H9 (cell line): ENCODE measurements at regions not wholly inside any gene's neighbourhood (a gene's known extent, or its start where the extent isn't known, plus 50 kb on each side); places are given as distances from the start of the nearest gene placed in this dataset.

Experiments used
- DNase-seq: peaks from one replicate; pipeline ENCODE4 v3.0.0-alpha.2; 2017
- H2AFZ ChIP-seq: one replicate; pipeline ENCODE4 v1.6.1; 2013; ENCODE audit warnings: mild to moderate bottlenecking, low read length, control low read depth, moderate library complexity
- H2AK5ac ChIP-seq: 2 replicates; pipeline ENCODE4 v1.6.1; 2013; ENCODE audit warnings: low read length, control low read depth, mixed read lengths; ENCODE audit not compliant: insufficient read length
- H2BK120ac ChIP-seq: one replicate; pipeline ENCODE4 v1.6.1; 2013; ENCODE audit warnings: low read depth, mild to moderate bottlenecking, low read length, control low read depth, inconsistent platforms; ENCODE audit not compliant: poor library complexity, severe bottlenecking
- H2BK12ac ChIP-seq: 2 replicates; pipeline ENCODE4 v1.6.1; 2013; ENCODE audit warnings: low read length, control low read depth, mixed read lengths, low read depth; ENCODE audit not compliant: insufficient read length
- H2BK15ac ChIP-seq: 2 replicates; pipeline ENCODE4 v1.6.1; 2013; ENCODE audit warnings: low read depth, low read length, control low read depth
- H2BK20ac ChIP-seq: one replicate; pipeline ENCODE4 v1.6.1; 2013; ENCODE audit warnings: low read depth, mild to moderate bottlenecking, low read length, control low read depth, inconsistent platforms; ENCODE audit not compliant: poor library complexity, severe bottlenecking
- H2BK5ac ChIP-seq: 2 replicates; pipeline ENCODE4 v1.6.1; 2013; ENCODE audit warnings: low read length, control low read depth, mixed read lengths; ENCODE audit not compliant: insufficient read length
- H3K14ac ChIP-seq: 2 replicates; pipeline ENCODE4 v1.6.1; 2013; ENCODE audit warnings: low read length, control low read depth; ENCODE audit not compliant: insufficient read depth
- H3K18ac ChIP-seq: 2 replicates; pipeline ENCODE4 v1.6.1; 2013; ENCODE audit warnings: low read depth, mild to moderate bottlenecking, mixed read lengths, low read length, control low read depth; ENCODE audit not compliant: insufficient read length
- H3K23ac ChIP-seq: 2 replicates; pipeline ENCODE4 v1.6.1; 2013; ENCODE audit warnings: low read length, control low read depth, mixed read lengths, low read depth; ENCODE audit not compliant: insufficient read length
- H3K23me2 ChIP-seq: 2 replicates; pipeline ENCODE4 v1.6.1; 2013; ENCODE audit warnings: low read depth, mild to moderate bottlenecking, mixed read lengths, low read length, control low read depth; ENCODE audit not compliant: insufficient read length, poor library complexity, severe bottlenecking
- H3K27ac ChIP-seq: 2 replicates; pipeline ENCODE4 v1.5.1; 2013; ENCODE audit warnings: low read length, control low read depth, mixed read lengths, low read depth; ENCODE audit not compliant: insufficient read length
- H3K27me3 ChIP-seq: 2 replicates; pipeline ENCODE4 v1.6.1; 2013; ENCODE audit warnings: low read length, control low read depth, inconsistent platforms; ENCODE audit not compliant: insufficient read depth
- H3K4ac ChIP-seq: 2 replicates; pipeline ENCODE4 v1.6.1; 2013; ENCODE audit warnings: low read depth, mild to moderate bottlenecking, control low read depth, inconsistent platforms, low read length, moderate library complexity
- H3K4me1 ChIP-seq: 2 replicates; pipeline ENCODE4 v1.6.1; 2013; ENCODE audit warnings: low read length, control low read depth, inconsistent platforms; ENCODE audit not compliant: insufficient read depth
- H3K4me2 ChIP-seq: 2 replicates; pipeline ENCODE4 v1.6.1; 2013; ENCODE audit warnings: low read length, control low read depth, mixed read lengths; ENCODE audit not compliant: insufficient read length, insufficient read depth
- H3K56ac ChIP-seq: 2 replicates; pipeline ENCODE4 v1.6.1; 2013; ENCODE audit warnings: low read depth, mild to moderate bottlenecking, mixed read lengths, low read length, control low read depth; ENCODE audit not compliant: insufficient read length
- H3K79me1 ChIP-seq: 2 replicates; pipeline ENCODE4 v1.6.1; 2013; ENCODE audit warnings: low read depth, mild to moderate bottlenecking, moderate library complexity, low read length, control low read depth, inconsistent platforms; ENCODE audit not compliant: insufficient read depth, poor library complexity, severe bottlenecking
- H3K79me2 ChIP-seq: 2 replicates; pipeline ENCODE4 v1.6.1; 2013; ENCODE audit warnings: low read length, control low read depth, inconsistent platforms; ENCODE audit not compliant: insufficient read depth
- H3K9ac ChIP-seq: 2 replicates; pipeline ENCODE4 v1.6.1; 2013; ENCODE audit warnings: low read length, control low read depth, mixed read lengths; ENCODE audit not compliant: insufficient read length; ENCODE audit errors: extremely low read depth
- H3K9me3 ChIP-seq: one replicate; pipeline ENCODE4 v1.6.1; 2013; ENCODE audit warnings: low read depth, low read length, inconsistent platforms; ENCODE audit not compliant: control insufficient read depth
- H3T11ph ChIP-seq: one replicate; pipeline ENCODE4 v1.6.1; 2013; ENCODE audit warnings: mild to moderate bottlenecking, low read length, control low read depth, inconsistent platforms
- H4K20me1 ChIP-seq: one replicate; pipeline ENCODE4 v1.6.1; 2013; ENCODE audit not compliant: control insufficient read depth, insufficient read length, insufficient read depth
- H4K5ac ChIP-seq: 2 replicates; pipeline ENCODE4 v1.6.1; 2013; ENCODE audit warnings: low read depth, mild to moderate bottlenecking, mixed read lengths, low read length, control low read depth; ENCODE audit not compliant: insufficient read length
- H4K8ac ChIP-seq: replicated peaks from 2 replicates; pipeline ENCODE4 v1.6.1; 2013; ENCODE audit warnings: low read length, control low read depth, mixed read lengths, low read depth; ENCODE audit not compliant: insufficient read length
- H4K91ac ChIP-seq: 2 replicates; pipeline ENCODE4 v1.6.1; 2013; ENCODE audit warnings: low read depth, mild to moderate bottlenecking, moderate library complexity, mixed read lengths, low read length, control low read depth; ENCODE audit not compliant: insufficient read length
- H3K27ac Mint-ChIP-seq, 3 experiments: 2 replicates in 2 of 3; 3 replicates in 1 of 3; pipeline ENCODE4 v1.8.0; 2020 to 2021; ENCODE audit warnings: mixed read lengths in 3 of 3, mild to moderate bottlenecking in 1 of 3, moderate library complexity in 1 of 3
- H3K27me3 Mint-ChIP-seq: 2 replicates; pipeline ENCODE4 v1.8.0; 2021; ENCODE audit warnings: low read depth, mild to moderate bottlenecking, moderate library complexity, mixed read lengths
- H3K36me3 Mint-ChIP-seq, 3 experiments: 2 replicates in 2 of 3; 3 replicates in 1 of 3; pipeline ENCODE4 v1.8.0; 2020 to 2021; ENCODE audit warnings: low read depth in 3 of 3, mixed read lengths in 3 of 3; ENCODE audit not compliant: insufficient read depth in 1 of 3
- H3K4me1 Mint-ChIP-seq, 2 experiments: 2 replicates each; pipeline ENCODE4 v1.8.0; 2020; ENCODE audit warnings: mixed read lengths in 2 of 2
- H3K4me3 Mint-ChIP-seq, 2 experiments: 2 replicates in 1 of 2; 3 replicates in 1 of 2; pipeline ENCODE4 v1.8.0; 2020 to 2021; ENCODE audit warnings: mild to moderate bottlenecking in 2 of 2, mixed read lengths in 2 of 2, moderate library complexity in 1 of 2
- H3K9me3 Mint-ChIP-seq, 2 experiments: 2 replicates in 1 of 2; 3 replicates in 1 of 2; pipeline ENCODE4 v1.8.0; 2020; ENCODE audit warnings: mild to moderate bottlenecking in 2 of 2, mixed read lengths in 2 of 2, moderate library complexity in 1 of 2
- CTCF ChIP-seq: fragments of 200-600 bp; sonication (generic); conservative IDR thresholded peaks from 3 replicates; pipeline ENCODE4 v1.8.0; 2021; ENCODE audit warnings: antibody characterized with exemption, mild to moderate bottlenecking
- WGBS: extraction: QIAGEN DNeasy Blood & Tissue Kit; methylation state at CpG from one replicate; pipeline ENCODE4 v1.1.7; 2013; ENCODE audit warnings: missing lambda C conversion rate, low lambda C conversion rate, mixed read lengths; ENCODE audit not compliant: insufficient read length; ENCODE audit errors: extremely low coverage; 5-methylcytosine and 5-hydroxymethylcytosine counted together

GRCh38 chr18:40402052-40402451 lies 1553.0 kb upstream of the PIK3C3 start:
- Histone ChIP-seq H2BK5ac (no peak overlapping the region), H3K9me3 (no peaks in the 10 kb centered on the region), H3K4me1 (no peaks in the 10 kb centered on the region), H3K4me2 (no peak overlapping the region), H3K18ac (no peak overlapping the region), H3K27me3 (no peaks in the 10 kb centered on the region), H4K91ac (no peak overlapping the region), H2BK12ac (no peak overlapping the region), H2BK120ac (no peak overlapping the region), H4K20me1 (no peaks in the 10 kb centered on the region), H3K4ac (no peak overlapping the region), H4K5ac (no peak overlapping the region), H3K23ac (no peak overlapping the region), H3K56ac (no peak overlapping the region), H3T11ph (no peak overlapping the region), H2BK15ac (no peak overlapping the region), H3K27ac (no peak overlapping the region), H3K14ac (no peak overlapping the region), H3K23me2 (no peaks in the 10 kb centered on the region), H2AFZ (no peak overlapping the region), H3K79me1 (no peaks in the 10 kb centered on the region), H3K79me2 (no peaks in the 10 kb centered on the region), H2BK20ac (no peak overlapping the region), H2AK5ac (no peak overlapping the region), H3K9ac (no peak overlapping the region), H4K8ac (no peak overlapping the region)
- H3K27me3 Mint-ChIP-seq: no peaks in the 10 kb centered on the region
- H3K4me3 Mint-ChIP-seq: no peak overlapping the region
- H3K27ac Mint-ChIP-seq: no peak overlapping the region
- H3K36me3 Mint-ChIP-seq: no peaks in the 10 kb centered on the region
- no peak for DNase-seq
- TF ChIP-seq CTCF: no peak
- no CpG with 5 or more reads among the region's 1 CpG for WGBS
- no peaks in the 10 kb centered on the region for H3K9me3 Mint-ChIP-seq
- peaks cover under 1 to 6% of the 10 kb centered on the region in 2 experiments; a peak in 3 of 4 replicates for H3K4me1 Mint-ChIP-seq
